GM19463 (cell line): ENCODE measurements at regions not wholly inside any gene's neighbourhood (a gene's known extent, or its start where the extent isn't known, plus 50 kb on each side); places are given as distances from the start of the nearest gene placed in this dataset.
"Not testable (repeated sequence)": the region's sequence is repeated elsewhere in the genome, so short reads cannot be mapped to it uniquely, and the experiment has no call there.

Source experiments
- ATAC-seq: cut with Tn5 transposase; IDR thresholded peaks from one replicate; pipeline ENCODE4 v1.9.1; 2021; ENCODE audit warnings: mild to moderate bottlenecking, moderate library complexity; ENCODE audit not compliant: unreplicated experiment

- ATAC-seq: no peak
Measured at GRCh38 chrX:51148848-51149247, 183.8 kb upstream of the NUDT10 start.

- ATAC-seq: no peak
Measured at GRCh38 chrX:51151734-51152133, 180.9 kb upstream of the NUDT10 start.

GRCh38 chrX:51155157-51155556 is 177.5 kb upstream of the NUDT10 start:
- ATAC-seq: no peak

GRCh38 chrX:51155566-51155965 is 177.1 kb upstream of the NUDT10 start:
- ATAC-seq: no peak

GRCh38 chrX:51158231-51158630 is 174.4 kb upstream of the NUDT10 start:
- no peak for ATAC-seq

DNA sequence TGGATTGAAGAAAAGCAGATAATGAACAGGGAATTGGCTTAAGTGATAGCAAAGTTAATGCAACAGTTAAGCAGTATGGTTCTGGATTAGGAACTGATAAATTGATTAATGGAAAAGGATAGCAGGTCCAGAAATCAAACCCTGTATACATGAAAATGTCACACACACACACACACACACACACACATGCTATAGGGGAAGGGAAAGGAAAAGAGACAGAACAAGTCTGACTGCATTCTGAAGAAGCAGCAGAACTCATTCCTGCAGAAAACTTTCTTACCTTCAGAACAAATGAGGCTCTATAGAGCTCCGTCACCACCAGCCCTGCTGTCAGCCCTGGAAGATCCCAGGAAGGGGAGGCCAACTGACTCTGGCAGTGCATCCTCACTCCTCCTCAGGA is 173.2 kb upstream of the NUDT10 start:
- ATAC-seq: not testable (repeated sequence)

DNA sequence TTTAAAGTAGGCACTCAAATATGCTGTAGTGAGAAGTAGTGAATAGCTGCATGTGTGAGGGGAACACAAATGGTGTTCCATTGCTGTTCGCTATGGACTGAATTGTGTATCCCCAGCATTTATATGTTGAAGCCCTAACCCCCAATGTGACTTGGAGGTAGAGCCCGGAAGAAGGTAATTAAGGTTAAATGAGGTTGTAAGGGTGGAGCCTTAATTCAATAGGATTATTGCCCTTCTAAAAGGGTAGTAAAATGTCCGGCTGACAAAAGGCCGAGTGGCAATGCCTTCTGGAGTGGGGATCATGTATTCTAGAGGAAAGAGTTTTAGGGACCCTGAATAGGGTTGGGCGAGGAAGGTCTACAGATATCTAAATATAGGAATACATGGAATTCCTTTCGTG is 168.9 kb upstream of the NUDT10 start:
- ATAC-seq: no peak

DNA sequence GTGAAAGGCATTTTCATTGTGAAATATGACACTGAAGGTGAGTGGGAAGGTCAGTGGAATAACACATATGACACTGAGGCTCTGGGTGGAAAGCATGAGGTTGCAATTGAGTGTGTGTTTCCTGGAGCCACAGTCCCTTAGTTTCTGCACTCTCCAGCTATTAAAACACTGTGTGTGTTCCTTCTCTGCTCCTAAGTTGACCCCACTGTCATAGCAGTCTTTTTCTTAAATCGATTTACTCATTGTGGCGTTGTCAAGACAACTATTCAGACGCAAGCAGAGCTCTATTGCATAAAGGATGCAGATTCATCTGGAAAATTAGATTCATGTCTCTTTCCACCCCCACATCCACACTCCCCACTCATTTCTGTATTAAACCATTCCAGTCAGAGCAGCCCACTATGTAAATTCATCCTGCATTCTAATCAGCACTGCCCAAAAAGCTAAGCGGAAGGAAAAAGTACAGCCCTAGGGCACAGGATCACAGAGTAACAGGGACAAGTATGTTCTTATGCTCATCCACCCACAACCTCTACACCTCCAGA is 154.2 kb upstream of the NUDT10 start:
- not testable (repeated sequence) for ATAC-seq

DNA sequence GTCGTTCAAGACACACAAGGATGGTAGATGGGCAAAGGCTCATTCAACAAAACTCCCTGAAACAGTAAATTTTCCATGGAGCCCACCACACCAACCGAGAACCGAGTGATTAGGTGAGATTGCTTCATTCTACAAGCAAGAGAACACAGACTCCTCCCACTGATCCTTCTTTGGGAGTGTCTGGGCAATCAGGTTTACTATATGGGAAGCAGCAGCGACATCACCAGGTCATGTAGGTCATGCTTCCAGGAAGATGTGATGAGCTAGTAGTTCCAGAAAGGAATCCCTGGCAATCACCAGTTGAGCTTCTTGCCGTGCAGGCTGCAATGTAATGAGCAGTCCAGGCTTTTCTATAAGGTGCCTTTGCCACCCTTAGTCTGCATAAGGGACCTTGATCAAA is 152.8 kb upstream of the NUDT10 start:
- not testable (repeated sequence) for ATAC-seq

DNA sequence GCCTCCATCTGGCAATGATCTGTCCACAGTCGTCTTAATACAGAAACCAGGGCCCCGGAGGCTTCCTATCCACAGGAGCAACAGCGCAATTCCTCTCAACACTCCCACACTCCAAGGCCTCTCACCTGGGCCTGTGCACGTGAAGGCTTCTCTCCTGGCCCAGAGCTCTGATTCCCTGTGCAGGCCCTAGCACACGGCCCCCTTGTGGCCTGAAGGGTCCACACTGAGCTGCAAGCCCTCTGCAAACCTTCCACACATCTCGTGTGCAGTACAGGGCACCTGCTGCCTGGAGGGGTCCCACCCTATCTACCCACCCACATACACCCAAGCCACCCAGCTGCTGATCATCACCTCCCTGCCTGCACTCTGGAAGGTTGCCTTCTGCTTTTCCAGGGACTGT is 150.1 kb upstream of the NUDT10 start:
- ATAC-seq: no peak

DNA sequence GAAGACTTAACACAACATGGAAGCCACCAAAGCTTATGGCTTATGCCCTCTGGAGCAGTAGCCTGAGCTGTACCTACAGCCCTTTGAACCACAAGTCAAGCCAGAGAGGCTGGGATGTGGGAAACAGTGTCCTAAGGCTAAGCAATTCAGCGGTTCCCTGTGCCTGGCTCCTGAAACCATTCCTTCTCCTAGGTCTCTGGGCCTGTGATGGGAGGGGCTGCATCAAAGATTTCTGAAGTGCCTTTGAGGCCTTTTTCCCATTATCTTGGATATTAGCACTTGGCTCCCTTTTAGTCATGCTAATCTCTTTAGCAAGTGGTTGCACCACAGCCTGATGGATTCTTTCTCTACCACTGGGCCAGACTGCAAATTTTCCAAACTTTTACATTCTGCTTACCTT is 140.5 kb upstream of the NUDT10 start:
- ATAC-seq: no peak

GRCh38 chrX:51215266-51215665 is 117.4 kb upstream of the NUDT10 start:
- ATAC-seq: no peak

DNA sequence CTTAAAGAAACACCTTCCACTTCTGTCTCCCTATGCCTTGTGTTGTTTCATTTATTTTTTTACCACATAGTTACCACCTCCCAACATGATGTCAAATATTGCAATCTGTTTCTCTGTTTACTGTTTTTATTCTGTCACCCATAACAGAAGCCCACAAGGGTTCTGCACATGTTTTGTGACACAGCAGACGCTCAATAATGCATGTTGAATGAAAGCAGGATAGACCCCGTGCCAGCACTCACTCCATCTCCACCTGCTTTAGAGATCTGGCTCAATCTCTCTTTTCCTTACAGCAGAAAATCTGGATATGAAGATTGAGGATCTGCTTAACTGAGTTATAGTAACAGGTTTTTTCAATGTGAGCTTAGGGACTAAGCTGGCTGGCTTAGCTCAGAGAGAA is 116.8 kb upstream of the NUDT10 start:
- ATAC-seq: no peak

DNA sequence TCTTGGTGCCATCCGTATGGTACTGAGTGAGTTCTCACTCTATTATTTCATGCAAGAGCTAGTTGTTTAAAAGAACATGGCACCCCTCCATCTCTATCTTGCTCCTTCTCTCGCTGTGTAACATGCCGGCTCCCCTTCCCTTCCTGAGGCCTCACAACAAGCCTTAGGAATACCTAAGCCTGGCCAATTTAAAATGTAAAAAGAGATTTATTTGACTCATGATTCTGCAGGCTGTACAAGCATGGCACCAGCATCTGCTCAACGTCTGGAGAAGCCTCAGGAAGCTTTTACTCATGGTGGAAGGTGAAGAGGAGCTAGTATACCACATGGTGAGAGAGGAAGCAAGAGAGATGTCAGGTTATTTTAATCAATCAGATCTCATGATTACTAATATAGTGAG is 90.4 kb upstream of the NUDT10 start:
- no peak for ATAC-seq

DNA sequence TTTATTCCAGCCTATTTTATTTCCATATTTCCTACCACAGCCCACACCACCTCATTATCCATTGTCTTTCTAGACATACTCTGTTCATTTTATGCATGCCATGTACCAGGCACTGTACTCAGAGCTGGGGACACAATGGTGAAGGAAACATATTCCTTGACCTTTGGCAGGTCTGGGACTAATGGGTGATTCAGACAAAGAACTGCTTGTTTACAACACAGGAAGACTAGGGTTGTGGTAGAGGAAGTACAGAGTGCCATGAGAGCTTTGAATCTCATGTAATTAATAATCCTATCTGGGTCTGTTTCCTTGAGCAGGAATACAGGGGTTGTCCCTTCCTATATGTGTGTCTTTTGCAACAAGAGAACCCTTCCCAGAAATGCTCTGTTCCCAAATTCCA is 75.1 kb upstream of the NUDT10 start:
- no peak for ATAC-seq

- ATAC-seq: not testable (repeated sequence)
Measured at GRCh38 chrX:51262271-51262670, 70.4 kb upstream of the NUDT10 start.

- no peak for ATAC-seq
Measured at GRCh38 chrX:51272638-51273037, 60.0 kb upstream of the NUDT10 start.

DNA sequence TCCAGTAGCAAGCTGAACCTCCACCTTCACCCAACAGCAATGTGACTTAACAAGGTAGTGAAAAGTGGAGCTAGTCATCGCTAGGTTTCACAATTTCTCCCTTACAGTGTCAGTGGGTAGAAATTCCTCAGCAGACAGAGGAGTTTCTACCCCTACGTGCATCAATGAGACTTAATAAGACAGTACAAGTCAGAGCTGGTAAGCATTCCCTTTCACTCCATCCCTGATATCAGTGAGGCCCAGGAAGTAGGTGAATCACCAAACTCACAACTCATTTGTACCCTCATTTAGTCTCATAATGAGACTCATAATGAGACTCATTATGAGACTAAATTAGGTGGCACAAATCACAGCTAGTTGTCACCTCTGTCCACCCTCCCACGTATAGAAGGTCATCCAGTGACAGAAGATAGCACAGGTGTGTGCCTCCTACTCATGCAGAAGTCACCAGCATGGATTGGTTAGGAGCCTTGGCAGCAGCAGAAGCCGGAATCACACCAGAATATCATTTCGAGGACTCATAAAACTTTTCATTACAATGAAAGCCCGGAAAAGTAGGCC is 50.8 kb upstream of the NUDT10 start:
- ATAC-seq: no peak
